ENCODE measurements at regions not wholly inside any gene's neighbourhood (a gene's known extent, or its start where the extent isn't known, plus 50 kb on each side); places are given as distances from the start of the nearest gene placed in this dataset.

DNA sequence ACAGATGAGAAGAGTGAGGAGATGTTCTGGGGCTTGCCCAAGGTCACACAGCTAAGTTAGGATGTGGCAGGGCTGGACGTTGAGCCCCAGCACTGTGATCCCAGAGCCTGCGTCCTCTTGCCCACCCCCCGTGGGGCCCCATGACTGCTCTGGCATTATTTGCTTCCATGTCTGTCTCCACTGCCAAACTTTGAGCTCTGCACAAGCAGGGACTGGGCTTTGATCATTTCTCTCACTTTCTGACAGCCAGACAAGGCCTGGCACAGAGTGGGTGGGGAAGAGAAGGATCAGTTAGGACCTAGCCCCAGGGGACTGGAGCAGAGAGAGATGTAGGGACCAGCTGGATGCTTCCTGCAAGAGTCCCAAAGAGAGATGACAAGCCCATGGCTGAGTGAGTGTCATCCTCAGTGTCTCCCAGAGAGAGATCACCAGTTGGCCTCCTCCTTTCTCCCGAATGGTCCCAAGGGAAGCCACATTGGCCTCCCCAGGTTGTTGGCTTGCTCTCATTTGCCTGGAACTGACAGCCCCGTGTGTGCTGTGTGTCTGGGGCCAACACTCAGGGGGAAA is 126.7 kb upstream of the PWP1 start:
- Histone ChIP-seq H3K27me3 (ENCODE audit: control insufficient read depth in 1 of 2, insufficient read depth in 2 of 2, low read length in 2 of 2) (no peaks in the 10 kb centered on the region), H3K4me3 (ENCODE audit: low read depth in 1 of 2, low read length in 2 of 2) (no peak overlapping the region), H3K27ac (ENCODE audit: low read depth, low read length) (no peak overlapping the region), H3K4me1 (ENCODE audit: insufficient read depth, low read length) (no peaks in the 10 kb centered on the region), H3K9ac (ENCODE audit: low read length) (no peak overlapping the region), H3K36me3 (ENCODE audit: insufficient read depth, low read length) (no peaks in the 10 kb centered on the region), H3K9me3 (ENCODE audit: low read length) (no peaks in the 10 kb centered on the region)

DNA sequence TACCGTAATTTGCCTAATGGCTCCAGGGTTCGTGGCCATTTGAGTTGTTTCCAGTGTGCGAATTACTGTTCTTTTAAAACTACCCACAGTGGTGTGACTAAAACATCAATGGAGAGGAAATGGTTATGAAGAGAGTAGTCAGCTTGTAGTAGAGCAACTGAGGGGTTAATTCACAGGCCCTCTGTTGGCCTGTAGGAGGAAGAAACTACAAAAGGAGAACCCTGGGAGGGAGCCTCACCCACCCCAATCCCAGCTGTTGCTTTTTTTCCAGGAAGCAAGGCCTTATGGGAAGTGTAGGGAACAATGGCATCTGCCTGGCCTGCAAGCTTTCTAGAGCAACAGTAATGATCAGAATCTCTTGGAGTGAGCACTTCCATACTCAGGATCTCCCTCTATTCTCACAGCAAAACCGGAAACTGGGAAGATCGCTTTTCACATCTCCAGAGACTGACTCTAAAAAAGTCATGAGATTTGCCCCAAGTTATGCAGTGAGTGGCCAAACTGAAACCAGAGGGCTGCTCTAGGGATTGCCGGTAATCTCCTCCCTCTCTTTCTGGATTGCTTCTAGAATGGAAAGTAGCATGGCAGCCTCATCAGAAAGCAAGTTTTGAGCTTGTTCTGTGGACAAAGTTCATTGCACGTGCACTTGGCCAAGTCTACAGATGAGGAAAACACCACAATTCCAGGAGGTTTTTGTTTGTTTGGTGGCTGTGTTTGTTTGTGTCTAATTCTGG is 125.3 kb upstream of the PWP1 start:
- H3K4me1 ChIP-seq (ENCODE audit: insufficient read depth, low read length), result no peaks in the 10 kb centered on the region
- H3K36me3 ChIP-seq (ENCODE audit: insufficient read depth, low read length), result no peaks in the 10 kb centered on the region
- H3K9ac ChIP-seq (ENCODE audit: low read length), result no peak overlapping the region
- H3K9me3 ChIP-seq (ENCODE audit: low read length), result no peaks in the 10 kb centered on the region
- H3K27me3 ChIP-seq (ENCODE audit: control insufficient read depth in 1 of 2, insufficient read depth in 2 of 2, low read length in 2 of 2), result no peaks in the 10 kb centered on the region
- no peak overlapping the region for H3K4me3 ChIP-seq (ENCODE audit: low read depth in 1 of 2, low read length in 2 of 2)
- no peak overlapping the region for H3K27ac ChIP-seq (ENCODE audit: low read depth, low read length)

DNA sequence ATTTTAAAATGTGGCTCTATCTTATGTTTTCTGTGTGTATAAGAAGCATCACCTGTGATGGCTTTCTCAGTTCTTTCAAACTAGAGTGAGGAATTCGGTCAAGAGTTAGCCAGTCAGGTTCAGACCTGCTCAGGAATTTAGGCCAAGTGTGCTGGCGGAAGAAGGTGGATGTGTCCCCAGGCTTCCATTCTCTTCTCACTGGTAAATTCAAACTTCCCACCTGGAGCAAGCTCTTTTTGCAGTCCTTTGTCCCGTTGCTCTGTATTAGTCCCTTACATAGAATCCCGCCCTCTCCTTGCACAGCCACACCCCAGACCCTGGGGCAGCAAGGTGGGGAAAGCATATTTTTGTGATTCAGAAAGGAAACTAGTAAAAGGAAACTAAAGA is 124.7 kb upstream of the PWP1 start:
- Histone ChIP-seq H3K4me3 (ENCODE audit: low read depth in 1 of 2, low read length in 2 of 2) (no peak overlapping the region), H3K4me1 (ENCODE audit: insufficient read depth, low read length) (no peaks in the 10 kb centered on the region), H3K9ac (ENCODE audit: low read length) (no peak overlapping the region), H3K27ac (ENCODE audit: low read depth, low read length) (no peak overlapping the region), H3K27me3 (ENCODE audit: control insufficient read depth in 1 of 2, insufficient read depth in 2 of 2, low read length in 2 of 2) (no peaks in the 10 kb centered on the region), H3K36me3 (ENCODE audit: insufficient read depth, low read length) (no peaks in the 10 kb centered on the region), H3K9me3 (ENCODE audit: low read length) (no peaks in the 10 kb centered on the region)

DNA sequence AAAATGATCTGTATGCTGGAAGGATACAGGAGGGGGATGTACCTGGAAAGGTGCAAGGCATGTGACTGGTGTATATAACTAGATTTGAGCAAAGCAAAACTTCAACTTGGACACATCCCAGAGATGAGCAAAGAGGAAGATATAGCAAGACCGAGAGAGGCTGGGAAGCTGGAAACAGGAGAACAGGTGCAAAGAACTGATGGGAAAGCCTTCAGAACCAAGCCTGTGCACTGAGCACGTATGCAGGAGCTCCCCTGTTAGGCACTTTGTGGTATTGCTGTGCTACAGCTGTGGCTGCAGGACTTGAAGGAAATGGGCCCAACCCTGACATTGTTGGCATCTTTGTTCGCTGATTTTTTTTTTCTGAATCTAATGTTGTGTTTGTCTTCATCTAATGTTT is 120.7 kb upstream of the PWP1 start:
- Histone ChIP-seq H3K4me1 (ENCODE audit: insufficient read depth, low read length) (no peaks in the 10 kb centered on the region), H3K27ac (ENCODE audit: low read depth, low read length) (no peak overlapping the region), H3K9ac (ENCODE audit: low read length) (no peak overlapping the region), H3K9me3 (ENCODE audit: low read length) (no peaks in the 10 kb centered on the region), H3K27me3 (ENCODE audit: control insufficient read depth in 1 of 2, insufficient read depth in 2 of 2, low read length in 2 of 2) (no peaks in the 10 kb centered on the region), H3K36me3 (ENCODE audit: insufficient read depth, low read length) (no peaks in the 10 kb centered on the region), H3K4me3 (ENCODE audit: low read depth in 1 of 2, low read length in 2 of 2) (no peak overlapping the region)

DNA sequence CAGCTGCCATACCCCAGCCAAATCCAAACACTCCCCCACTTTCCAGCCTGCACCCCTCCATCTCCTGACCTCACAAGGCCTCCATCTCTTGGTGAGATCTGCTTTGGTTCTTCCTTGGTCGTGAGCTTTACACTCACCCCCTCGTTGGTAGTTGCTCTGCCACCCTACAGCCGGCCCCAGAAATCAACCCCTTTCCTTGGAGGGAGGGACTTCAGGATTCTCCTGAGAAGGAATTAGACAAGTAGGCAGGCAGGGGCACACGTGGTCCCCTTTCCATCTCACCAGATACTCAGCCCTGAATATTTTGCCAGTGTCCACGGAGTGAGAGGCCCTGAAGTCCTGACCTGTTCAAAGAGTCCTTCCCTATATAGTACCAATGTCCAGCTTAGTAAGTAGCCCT is 120.0 kb upstream of the PWP1 start:
- H3K36me3 ChIP-seq (ENCODE audit: insufficient read depth, low read length), result no peaks in the 10 kb centered on the region
- no peaks in the 10 kb centered on the region for H3K9me3 ChIP-seq (ENCODE audit: low read length)
- H3K27ac ChIP-seq (ENCODE audit: low read depth, low read length), result no peak overlapping the region
- H3K4me1 ChIP-seq (ENCODE audit: insufficient read depth, low read length), result no peaks in the 10 kb centered on the region
- no peaks in the 10 kb centered on the region for H3K27me3 ChIP-seq (ENCODE audit: control insufficient read depth in 1 of 2, insufficient read depth in 2 of 2, low read length in 2 of 2)
- no peak overlapping the region for H3K4me3 ChIP-seq (ENCODE audit: low read depth in 1 of 2, low read length in 2 of 2)
- H3K9ac ChIP-seq (ENCODE audit: low read length), result no peak overlapping the region

DNA sequence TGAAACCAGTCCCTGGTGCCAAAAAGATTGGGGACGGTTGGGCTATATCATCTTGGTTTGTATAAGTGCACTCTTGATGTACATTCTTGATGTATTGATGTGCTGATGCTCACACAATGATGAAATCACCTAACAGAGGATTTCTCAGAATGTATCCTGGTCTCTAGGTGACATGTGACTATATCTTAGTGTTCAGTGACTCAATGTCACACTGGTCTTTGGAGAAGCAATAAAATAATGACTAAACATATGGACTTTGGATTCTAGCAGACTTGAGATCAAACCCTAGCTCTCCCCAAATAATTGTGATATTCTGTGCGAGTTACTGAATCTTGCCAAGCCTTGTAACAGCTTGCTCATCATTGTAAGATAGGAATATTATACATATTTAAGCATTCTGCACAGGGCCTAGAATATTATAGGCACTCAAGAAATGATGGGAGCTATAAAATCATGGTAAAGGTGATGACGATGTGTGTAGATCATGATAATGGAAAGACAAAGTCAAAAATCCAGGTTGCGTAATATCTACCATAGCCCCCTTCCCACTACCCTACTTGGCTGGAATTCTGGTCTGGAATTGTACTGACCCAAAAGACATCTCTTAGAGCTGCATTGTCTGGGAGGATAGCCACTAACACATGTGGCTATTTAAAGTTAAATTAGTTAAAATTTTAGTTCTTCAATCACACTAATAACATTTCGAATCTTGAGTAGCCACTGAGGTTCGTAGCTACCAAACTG is 117.6 kb upstream of the PWP1 start:
- Histone ChIP-seq H3K4me1 (ENCODE audit: insufficient read depth, low read length) (no peaks in the 10 kb centered on the region), H3K27me3 (ENCODE audit: control insufficient read depth in 1 of 2, insufficient read depth in 2 of 2, low read length in 2 of 2) (no peaks in the 10 kb centered on the region), H3K36me3 (ENCODE audit: insufficient read depth, low read length) (no peaks in the 10 kb centered on the region), H3K9ac (ENCODE audit: low read length) (no peak overlapping the region), H3K4me3 (ENCODE audit: low read depth in 1 of 2, low read length in 2 of 2) (no peak overlapping the region), H3K9me3 (ENCODE audit: low read length) (no peaks in the 10 kb centered on the region), H3K27ac (ENCODE audit: low read depth, low read length) (no peak overlapping the region)

DNA sequence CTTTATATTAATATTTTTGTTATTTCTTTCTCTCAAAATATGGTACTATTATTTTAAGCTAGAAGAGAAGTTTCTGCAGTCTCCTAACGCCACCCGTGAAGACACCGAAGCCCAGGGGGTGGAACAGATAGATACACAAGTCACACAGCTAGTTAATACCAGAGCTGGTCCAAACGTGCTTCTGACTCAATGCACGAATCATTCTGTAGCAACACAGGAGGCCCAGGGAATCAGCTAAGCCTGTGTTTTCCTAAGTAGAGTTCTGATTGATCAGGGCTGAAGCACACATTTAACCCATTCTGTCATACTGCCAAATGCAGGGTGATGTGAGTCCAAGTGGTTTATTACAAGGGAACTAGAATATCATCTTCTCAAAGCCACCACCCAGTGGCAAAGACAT is 116.9 kb upstream of the PWP1 start:
- no peaks in the 10 kb centered on the region for H3K36me3 ChIP-seq (ENCODE audit: insufficient read depth, low read length)
- H3K9me3 ChIP-seq (ENCODE audit: low read length), result no peaks in the 10 kb centered on the region
- H3K4me3 ChIP-seq (ENCODE audit: low read depth in 1 of 2, low read length in 2 of 2), result no peak overlapping the region
- no peak overlapping the region for H3K27ac ChIP-seq (ENCODE audit: low read depth, low read length)
- no peaks in the 10 kb centered on the region for H3K27me3 ChIP-seq (ENCODE audit: control insufficient read depth in 1 of 2, insufficient read depth in 2 of 2, low read length in 2 of 2)
- H3K4me1 ChIP-seq (ENCODE audit: insufficient read depth, low read length), result no peaks in the 10 kb centered on the region
- no peak overlapping the region for H3K9ac ChIP-seq (ENCODE audit: low read length)

DNA sequence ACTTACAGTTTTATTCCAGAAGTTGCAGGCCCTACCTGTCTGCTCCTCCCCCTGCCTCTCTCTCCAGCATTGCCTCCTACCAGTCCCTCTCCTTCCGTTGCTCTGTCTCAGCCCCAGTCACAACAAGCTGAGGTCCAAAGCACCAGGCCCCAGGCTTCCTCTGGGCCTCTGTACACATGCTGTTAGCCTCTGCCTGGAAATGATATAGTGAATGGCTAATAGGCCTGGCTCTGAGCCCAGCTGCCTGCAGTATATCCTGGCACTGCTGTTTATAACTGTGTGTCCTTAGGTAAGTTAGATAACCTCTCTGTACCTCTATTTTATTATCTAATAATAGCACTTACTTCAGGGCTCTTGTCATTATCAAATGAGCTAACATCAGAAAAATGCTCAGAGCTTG is 114.9 kb upstream of the PWP1 start:
- Histone ChIP-seq H3K4me3 (ENCODE audit: low read depth in 1 of 2, low read length in 2 of 2) (no peak overlapping the region), H3K36me3 (ENCODE audit: insufficient read depth, low read length) (no peaks in the 10 kb centered on the region), H3K27me3 (ENCODE audit: control insufficient read depth in 1 of 2, insufficient read depth in 2 of 2, low read length in 2 of 2) (no peaks in the 10 kb centered on the region), H3K27ac (ENCODE audit: low read depth, low read length) (no peak overlapping the region), H3K9me3 (ENCODE audit: low read length) (no peaks in the 10 kb centered on the region), H3K4me1 (ENCODE audit: insufficient read depth, low read length) (no peaks in the 10 kb centered on the region), H3K9ac (ENCODE audit: low read length) (no peak overlapping the region)

DNA sequence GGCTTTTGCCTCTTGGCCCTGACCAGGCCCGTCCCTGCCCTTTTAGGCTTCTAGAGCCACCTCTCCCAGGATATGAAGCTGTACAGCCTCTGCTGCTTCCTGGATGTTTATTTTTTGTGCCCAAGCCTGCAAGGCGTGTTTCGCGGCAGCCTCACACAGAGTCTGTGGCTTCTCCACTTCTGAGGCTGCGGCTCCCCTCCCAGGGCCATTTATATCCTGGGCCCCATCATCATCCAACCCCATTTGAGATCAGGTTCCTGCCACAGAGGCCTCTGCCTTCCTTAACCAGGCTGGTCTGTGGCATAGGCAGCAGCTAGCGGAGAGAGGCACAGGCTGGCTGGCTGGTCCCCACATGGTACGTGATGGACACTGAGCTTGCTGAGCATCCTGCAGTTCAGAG is 114.1 kb upstream of the PWP1 start:
- Histone ChIP-seq H3K9ac (ENCODE audit: low read length) (no peak overlapping the region), H3K27me3 (ENCODE audit: control insufficient read depth in 1 of 2, insufficient read depth in 2 of 2, low read length in 2 of 2) (no peaks in the 10 kb centered on the region), H3K36me3 (ENCODE audit: insufficient read depth, low read length) (no peaks in the 10 kb centered on the region), H3K9me3 (ENCODE audit: low read length) (no peaks in the 10 kb centered on the region), H3K4me3 (ENCODE audit: low read depth in 1 of 2, low read length in 2 of 2) (no peak overlapping the region), H3K4me1 (ENCODE audit: insufficient read depth, low read length) (no peaks in the 10 kb centered on the region), H3K27ac (ENCODE audit: low read depth, low read length) (no peak overlapping the region)

DNA sequence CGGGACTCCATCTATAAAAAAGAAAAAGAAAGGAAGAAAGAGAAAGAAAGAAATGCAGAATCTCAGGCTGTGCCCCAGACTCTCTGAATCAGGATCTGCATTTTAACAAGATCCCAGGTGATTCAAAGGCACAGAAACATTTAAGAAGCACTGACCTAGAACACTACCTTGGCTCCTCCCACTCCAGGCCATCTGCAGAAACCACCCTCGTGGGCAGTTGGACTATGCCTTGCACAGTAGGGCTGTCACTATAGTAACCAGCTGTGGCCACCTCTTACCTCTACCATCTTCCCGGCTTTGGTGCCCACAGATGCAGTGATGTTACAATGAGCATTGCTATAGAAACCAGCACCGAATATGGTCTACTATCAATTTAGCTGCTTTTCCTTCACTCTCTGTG is 110.9 kb upstream of the PWP1 start:
- Histone ChIP-seq H3K4me1 (ENCODE audit: insufficient read depth, low read length) (no peaks in the 10 kb centered on the region), H3K4me3 (ENCODE audit: low read depth in 1 of 2, low read length in 2 of 2) (no peak overlapping the region), H3K9me3 (ENCODE audit: low read length) (no peaks in the 10 kb centered on the region), H3K27ac (ENCODE audit: low read depth, low read length) (no peak overlapping the region), H3K27me3 (ENCODE audit: control insufficient read depth in 1 of 2, insufficient read depth in 2 of 2, low read length in 2 of 2) (no peaks in the 10 kb centered on the region), H3K9ac (ENCODE audit: low read length) (no peak overlapping the region), H3K36me3 (ENCODE audit: insufficient read depth, low read length) (no peaks in the 10 kb centered on the region)

DNA sequence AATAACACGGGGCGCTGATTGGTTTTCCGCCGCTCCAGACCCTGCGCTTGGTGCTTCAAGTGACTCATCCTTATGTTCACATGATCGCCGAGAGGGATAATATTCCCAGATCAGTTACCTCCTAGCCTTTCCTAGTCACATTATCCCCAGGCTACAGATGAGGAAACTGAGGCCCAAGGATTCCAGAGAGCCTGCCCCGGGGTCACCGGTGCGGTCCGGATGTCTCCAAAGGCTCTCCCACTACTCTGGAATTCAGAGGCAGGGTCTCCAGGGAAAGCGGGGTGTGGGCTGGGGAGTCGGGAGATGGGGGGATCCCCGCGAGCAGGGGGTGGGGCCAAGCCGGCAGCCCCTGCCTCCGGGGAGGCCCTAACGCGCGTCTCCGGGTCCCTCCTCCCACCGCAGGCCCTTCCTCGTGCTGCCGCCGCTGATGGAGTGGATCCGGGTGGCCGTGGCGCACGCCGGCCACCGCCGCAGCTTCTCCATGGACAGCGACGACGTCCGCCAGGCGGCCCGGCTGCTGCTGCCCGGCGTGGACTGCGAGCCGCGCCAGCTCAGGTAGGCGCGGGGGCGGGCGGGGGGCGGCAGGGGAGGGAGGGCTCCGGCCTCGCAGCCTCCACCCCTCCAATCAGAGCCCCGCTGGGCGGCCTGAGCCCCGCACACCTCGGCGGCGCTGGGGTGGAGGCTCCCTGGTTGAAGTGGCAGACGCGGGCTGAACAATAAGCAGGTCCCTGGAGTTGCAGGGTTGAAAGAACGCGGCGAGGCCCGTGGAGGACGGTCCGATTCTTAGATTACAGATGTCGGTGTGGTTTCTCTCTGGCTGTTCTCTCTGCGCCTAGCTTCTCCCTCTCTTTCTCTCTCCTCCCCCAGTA is 104.6 kb upstream of the PWP1 start:
- Histone ChIP-seq H3K27me3 (ENCODE audit: control insufficient read depth in 1 of 2, insufficient read depth in 2 of 2, low read length in 2 of 2) (peaks cover 0 to 8% of the 10 kb centered on the region in 2 donors), H3K4me3 (ENCODE audit: low read depth in 1 of 2, low read length in 2 of 2) (no peak overlapping the region), H3K27ac (ENCODE audit: low read depth, low read length) (no peak overlapping the region), H3K36me3 (ENCODE audit: insufficient read depth, low read length) (no peaks in the 10 kb centered on the region), H3K9me3 (ENCODE audit: low read length) (no peaks in the 10 kb centered on the region), H3K9ac (ENCODE audit: low read length) (no peak overlapping the region), H3K4me1 (ENCODE audit: insufficient read depth, low read length) (no peaks in the 10 kb centered on the region)
